Lower leg skin (tissue), 3 donors: ENCODE measurements at regions not wholly inside any gene's neighbourhood (a gene's known extent, or its start where the extent isn't known, plus 50 kb on each side); places are given as distances from the start of the nearest gene placed in this dataset.

Source experiments
- CTCF ChIP-seq, 3 donors: fragments of 450-650 bp; IDR thresholded peaks; one replicate each; pipeline ENCODE4 v1.5.1; 2016; ENCODE audit warnings: antibody characterized with exemption in 3 of 3, mild to moderate bottlenecking in 3 of 3, moderate library complexity in 2 of 3
- POLR2A ChIP-seq, 2 donors: fragments of 450-650 bp; IDR thresholded peaks; one replicate each; pipeline ENCODE4 v1.6.1; 2016 to 2017; ENCODE audit warnings: antibody characterized with exemption in 2 of 2, mild to moderate bottlenecking in 1 of 2, moderate library complexity in 1 of 2

DNA sequence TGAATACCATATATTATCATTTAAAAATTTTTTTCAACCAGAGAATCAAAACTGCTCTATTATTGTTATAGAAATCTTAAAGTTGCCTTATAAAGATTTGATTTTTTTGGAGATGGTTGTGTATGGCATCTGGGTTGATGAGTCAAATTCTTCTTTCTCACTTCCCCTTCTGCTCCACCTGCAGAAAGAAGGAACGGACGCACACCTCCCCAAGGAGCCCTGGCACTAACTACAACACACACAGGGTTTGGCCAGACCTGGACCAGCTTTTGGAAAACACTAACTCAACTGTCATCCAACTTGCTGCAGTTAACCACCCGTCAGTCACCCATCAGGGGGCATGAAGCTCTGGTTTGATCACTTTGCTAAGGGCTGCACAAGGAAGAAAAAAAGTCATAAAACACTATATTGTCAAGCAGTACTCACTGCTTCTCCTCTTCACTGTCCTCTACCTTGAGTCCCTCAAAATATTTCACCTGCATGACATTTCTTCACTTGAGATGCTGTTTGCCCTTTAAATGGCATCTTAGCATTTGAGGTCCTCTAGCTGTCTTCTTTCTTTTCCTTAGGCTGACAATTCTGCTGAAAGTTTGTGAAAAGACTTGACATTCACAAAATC lies 266.7 kb upstream of the PHF14 start:
- no peak for TF ChIP-seq POLR2A (IDR thresholded peaks at IDR 0.05)
- TF ChIP-seq CTCF (IDR thresholded peaks at IDR 0.05): no peak
